Retina (tissue), 1 donor: ENCODE measurements at regions not wholly inside any gene's neighbourhood (a gene's known extent, or its start where the extent isn't known, plus 50 kb on each side); places are given as distances from the start of the nearest gene placed in this dataset.
"Not testable (repeated sequence)": the region's sequence is repeated elsewhere in the genome, so short reads cannot be mapped to it uniquely, and the experiment has no call there.

Source experiments
- DNase-seq: peaks from one replicate; pipeline ENCODE4 v3.0.0-alpha.2; 2016

DNA sequence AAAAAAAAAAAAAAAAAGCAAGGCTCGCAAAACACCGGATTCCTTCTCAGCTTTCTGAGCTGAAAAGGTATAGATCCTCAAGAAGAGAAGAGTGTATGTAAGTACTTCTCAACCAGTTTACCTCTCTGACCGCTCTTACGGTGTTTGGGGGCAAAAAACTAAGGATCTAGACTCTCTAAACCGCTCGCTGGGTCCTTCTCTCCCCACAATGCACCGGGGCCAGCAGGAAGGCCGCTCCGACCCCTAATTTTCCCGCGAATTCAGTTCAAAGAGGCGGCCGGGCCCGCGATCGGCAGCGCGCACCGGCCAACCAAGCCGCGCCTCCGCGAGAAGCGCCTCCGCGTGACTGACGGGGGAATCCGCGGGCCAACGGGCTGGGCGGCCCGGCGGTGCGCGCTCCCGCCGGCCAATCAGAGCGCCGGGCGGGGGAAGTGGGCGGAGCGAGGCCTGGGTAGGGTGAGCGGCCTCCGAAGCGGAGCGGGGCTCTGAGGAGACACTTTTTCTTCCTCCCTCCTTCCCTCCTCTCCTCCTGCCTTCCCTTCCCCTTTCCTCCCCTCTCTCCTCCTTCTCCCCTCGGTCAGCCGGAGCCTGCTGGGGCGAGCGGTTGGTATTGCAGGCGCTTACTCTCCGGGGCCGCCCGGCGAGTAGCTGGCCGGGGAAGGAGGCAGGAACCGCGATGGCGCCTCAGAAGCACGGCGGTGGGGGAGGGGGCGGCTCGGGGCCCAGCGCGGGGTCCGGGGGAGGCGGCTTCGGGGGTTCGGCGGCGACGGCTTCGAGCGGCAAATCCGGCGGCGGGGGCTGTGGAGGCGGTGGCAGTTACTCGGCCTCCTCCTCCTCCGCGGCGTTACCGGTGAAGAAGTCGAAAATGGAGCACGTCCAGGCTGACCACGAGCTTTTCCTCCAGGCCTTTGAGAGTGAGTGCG, 93.0 kb downstream of the CRLF3 start:
- peak; percentile 95 for DNase-seq

DNA sequence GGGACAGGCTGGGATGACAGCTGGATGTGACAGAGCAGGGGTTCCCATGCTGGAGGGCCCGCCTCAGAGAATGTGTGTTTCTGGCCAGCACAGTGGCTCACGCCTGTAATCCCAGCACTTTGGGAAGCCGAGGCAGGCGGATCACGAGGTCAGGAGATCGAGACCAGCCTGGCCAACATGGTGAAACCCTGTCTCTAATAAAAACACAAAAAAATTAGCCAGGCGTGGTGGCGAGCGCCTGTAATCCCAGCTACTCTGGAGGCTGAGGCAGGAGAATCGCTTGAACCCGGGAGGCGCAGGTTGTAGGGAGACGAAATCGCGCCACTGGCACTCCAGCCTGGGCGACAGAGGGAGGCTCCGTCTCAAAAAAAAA, 93.7 kb downstream of the CRLF3 start:
- DNase-seq = not testable (repeated sequence)

DNA sequence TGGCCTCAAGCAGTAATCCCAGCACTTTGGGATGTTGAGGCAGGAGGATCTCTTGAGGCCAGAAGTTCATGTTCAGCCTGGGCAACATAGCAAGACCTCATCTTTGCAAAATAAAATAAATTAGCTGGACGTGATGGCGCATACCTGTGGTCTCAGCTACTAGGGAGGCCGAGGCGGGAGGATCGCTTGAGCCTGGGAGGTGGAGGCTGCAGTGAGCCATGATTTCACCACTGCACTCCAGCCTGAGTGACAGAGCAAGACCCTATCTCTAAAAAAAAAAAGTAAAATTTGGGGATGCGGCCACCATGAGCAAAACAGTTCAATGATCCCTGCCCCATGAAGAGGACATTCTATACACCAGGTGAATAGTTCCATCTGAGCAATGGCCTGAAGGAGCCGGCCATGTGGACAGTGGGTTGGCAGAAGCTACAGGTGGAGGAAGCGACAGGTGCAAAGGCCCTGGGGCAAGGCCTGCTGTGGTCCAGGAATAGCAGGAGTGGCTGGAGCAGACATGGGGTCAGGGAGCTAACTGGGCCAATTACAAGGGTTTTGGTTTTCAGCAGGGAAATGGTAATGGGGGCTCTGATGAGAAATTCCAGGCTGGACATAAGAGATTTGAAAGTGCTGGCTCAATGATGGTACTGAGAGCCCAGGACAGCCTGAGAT, 94.2 kb downstream of the CRLF3 start:
- DNase-seq = not testable (repeated sequence)

DNA sequence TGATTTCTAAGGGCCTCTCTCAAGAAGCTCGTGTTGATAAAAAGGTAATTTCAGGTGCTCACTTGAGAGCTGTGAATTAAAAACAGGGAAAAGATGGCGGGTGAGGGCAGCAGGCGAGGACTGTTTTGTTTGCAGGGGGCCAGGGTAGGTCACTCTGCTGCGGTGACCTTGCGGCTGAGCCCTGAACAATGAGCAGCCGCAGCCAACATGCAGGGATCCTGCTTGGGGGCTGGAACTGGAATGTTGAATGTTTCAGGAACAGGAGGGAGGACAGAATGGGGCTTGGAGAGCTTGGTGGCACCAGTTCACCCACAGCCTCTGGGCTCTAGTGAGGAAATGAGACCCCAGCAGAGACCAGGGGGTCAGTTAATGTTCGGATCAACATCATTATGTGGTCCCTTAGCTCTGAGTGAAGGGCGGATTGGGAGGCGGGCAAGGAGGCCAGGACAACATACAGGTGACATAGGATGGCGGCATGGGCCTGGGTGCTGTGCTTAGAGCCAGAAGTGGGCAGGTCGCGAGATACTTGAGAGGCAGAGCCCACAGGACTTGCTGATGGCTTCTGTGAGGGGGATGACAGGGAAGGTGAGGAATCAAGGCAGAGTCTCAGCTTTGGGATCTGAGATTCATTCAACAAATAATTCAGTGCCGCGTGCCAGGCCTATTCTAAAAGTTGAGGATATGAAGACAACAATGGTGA, 94.9 kb downstream of the CRLF3 start:
- DNase-seq = not testable (repeated sequence)

DNA sequence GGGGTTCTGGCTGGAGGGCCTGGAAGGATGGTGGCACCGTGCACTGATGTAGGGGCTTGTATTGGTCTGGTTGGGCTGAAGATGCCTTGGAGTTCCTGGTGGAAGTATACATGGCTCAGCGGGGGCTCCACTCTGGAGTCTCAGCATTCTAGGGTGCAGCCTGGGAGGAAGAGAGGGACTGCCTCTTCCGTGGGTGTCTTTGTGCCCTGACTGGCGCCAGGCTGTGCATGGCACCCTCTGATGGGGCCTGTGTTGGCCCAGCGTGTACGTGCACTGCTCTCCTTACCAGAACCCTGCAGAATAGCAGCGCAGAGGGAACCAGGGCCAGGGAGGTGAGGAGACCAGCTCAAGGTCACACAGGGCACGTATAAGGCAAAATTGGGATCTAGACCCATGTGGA, 97.0 kb downstream of the CRLF3 start:
- not testable (repeated sequence) for DNase-seq

DNA sequence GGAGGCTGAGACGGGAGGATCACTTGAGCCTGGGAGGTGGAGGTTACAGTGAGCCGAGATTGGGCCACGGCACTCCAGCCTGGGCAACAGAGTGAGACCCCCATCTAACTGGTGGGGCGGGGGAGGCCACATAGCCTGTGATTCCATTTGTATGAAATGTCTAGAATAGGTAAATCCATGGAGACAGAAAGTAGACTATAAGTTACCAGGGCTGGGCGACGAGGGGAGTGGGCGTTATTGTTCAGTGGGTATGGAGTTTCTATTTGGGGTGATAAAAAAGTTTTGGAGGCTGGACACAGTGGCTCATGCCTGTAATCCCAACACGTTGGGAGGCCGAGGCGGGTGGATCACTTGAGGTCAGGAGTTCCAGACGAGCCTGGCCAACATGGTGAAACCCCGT, 97.8 kb downstream of the CRLF3 start:
- DNase-seq = not testable (repeated sequence)

DNA sequence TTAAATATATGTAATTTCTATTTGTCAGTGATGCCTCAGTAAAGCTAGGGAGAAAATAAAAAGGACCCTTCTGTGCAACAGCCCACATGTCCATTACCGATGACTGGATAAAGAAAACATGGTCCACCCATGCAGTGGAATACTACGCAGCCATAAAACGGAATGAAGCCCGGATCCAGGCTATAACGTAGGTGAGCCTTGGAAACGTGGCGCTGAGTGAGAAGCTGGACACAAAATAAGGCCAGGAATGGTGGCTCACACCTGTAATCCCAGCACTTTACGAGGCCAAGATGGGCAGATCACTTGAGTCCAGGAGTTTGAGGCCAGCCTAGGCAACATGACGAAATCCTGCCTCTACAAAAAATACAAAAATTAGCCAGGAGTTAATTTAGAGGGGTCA, 98.2 kb downstream of the CRLF3 start:
- DNase-seq = not testable (repeated sequence)

DNA sequence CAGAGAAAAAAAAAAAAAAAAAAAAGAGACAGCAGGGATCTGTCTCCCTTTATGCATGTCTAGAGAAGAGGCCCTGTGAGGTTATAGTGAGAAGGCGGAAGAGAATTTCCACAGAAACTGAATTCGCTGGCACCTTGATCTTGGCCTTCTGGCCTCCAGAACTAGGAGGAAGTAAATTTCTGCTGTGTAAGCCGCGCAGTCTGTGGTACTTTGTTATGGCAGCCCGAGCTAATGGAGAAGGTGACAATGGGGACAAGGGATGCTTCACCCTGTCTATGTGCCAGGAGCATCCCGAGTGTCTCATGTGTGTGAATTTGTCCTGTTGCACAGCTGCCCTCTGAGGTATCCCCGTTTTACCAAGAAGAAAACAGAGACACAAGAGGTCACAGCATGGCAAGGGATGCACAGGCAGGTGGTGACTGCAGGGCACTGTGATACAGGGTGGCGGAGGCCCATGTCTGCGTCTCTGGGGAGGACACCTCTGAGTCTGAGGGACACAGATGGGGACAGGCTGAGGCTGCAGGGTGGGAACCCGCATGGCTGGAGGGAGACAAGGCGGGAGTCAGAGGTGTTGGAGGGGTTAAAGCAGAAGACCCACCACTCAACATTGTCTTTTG, 100.3 kb downstream of the CRLF3 start:
- DNase-seq = not testable (repeated sequence)

DNA sequence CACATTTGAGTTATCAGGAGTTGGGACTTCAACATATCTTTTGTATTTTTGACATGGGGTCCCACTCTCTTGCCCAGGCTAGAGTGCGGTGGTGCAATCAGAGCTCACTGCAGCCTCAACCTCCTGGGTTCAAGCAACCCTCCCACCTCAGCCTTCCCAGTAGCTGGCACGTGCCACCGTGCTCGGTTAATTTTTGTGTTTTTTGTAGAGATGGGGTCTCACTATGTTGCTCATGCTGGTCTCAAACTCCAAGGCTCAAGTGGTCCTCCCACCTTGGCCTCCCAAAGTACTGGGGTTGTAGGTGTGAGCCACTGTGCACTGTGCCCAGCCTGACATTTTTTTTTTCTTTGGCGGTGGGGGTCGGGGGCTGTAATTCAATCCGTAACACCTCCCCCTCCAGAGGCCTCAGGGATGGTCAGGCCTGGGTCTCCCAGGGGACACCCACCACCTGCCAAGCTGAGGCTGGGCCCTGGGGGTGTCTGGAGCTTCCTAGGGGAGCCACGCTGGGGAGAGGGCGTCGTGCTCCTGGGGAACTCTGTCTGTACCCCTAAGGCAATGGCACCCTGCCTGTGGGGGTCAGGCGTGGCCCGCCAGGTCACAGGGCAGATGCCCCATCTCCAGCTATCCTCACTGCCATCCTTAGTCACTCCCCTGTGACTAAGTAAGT, 102.2 kb downstream of the CRLF3 start:
- not testable (repeated sequence) for DNase-seq

DNA sequence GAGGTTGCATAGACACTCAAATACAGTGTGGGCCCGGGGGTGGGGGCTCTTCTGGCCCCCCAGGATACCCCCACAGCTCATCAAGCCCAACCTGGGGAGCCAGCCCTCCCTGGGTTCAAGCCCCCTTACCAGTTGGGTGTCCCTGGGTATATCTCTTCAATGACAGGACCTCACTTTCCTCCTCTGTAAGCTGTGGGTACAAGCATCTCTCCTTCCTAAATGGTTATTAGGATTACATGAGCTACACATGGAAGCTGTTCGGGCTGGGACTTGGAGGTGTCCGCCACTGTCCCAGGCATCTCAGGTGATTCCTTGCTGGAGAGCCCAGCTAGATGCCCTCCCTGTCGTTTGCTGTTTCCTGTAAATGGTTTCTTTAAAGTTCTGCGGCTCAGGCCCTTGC, 103.5 kb downstream of the CRLF3 start:
- not testable (repeated sequence) for DNase-seq

DNA sequence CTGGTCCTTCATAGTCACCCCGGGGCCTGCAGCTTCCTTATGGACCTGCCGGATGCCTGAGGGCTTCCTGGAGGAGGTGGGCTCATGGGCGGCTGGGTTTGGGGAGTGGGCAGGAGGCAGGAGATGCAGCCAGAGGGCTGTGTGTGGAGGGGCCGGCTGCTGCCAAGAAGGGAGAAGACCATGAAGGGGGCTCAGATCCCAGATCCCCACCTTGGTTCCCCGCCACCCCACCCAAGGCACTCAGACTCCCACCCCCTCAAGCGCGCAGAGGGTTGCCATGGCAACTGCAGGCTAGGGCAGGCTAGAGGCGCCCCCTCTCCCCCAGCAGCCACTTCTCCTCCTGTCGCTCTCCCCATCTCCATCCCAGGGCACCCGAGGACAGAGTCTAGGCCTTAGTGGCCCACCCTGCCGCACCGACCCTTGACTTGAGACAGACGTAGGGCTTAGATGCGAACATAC, 104.5 kb downstream of the CRLF3 start:
- DNase-seq = no peak

DNA sequence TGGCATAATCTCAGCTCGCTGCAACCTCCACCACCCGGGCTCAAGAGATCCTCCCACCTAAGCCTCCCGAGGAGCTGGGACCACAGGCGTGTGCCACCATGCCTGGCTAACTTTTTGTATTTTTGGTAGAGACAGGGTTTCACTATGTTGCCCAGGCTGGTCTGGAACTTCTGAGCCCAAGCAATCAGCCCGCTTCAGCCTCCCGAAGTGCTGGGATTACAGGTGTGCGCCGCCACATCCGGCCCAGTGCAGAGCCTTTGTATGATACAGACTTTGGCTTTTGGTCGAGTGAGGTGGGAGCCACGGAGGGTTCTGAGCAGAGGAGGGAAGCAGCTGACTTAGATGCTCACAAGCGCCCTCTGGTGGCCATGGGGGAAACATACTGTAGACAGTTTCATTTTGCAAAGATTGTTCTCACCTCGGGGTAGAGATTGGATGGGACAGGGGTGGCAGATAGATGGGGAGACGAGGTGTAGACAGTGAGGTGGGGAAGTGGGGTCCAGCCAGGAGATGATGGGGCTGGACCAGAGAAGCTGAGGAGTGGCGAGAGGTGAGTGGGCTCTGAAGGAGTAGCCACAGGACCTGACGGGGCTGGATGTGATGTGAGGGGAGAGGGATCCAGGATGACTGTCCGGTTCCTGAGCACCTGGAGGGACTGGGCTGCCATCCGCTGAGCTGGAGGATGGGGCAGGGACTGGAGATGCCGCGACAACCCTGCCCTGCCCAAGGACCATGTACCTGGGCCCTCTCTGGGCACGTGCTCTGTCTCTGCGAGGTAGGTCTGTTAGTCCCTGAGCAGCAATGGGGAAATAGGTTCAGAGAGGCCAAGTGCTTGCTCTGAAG, 105.1 kb downstream of the CRLF3 start:
- peak; percentile 53 for DNase-seq

DNA sequence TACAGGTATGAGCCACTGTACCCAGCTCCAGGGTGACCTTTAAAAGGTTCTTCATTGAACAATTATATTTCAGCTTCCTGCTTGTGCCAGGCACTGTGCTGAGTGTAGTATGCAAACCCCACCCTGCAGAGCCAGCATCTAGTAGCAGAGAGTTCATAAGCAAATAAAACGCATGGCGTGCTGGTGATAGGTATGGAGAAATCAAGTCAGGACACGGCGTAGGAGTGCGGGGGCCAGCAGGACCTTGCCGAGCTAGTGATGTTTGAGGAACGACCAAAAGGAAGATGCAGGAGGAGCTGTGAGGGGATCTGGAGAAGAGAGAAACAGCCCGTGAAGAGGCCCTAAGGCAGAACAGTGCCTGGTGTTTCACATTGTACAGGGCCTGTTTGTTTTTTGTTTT, 105.8 kb downstream of the CRLF3 start:
- not testable (repeated sequence) for DNase-seq

DNA sequence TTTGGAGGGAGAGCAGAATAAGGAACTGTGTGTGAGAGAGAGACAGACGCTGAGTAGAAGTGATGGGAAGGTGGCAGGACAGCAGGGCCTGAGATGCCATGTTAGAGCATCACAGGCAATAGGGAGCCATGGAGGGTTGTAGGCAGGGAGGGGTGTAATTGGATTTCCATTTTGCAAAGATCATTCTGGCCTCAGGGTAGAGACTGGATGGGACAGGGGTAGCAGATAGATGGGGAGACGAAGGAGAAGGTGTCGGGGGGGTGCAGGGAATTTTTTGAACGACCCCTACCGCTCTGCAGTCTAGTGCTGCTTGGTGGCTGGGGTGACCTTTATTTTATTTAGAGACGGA, 106.4 kb downstream of the CRLF3 start:
- DNase-seq = not testable (repeated sequence)

DNA sequence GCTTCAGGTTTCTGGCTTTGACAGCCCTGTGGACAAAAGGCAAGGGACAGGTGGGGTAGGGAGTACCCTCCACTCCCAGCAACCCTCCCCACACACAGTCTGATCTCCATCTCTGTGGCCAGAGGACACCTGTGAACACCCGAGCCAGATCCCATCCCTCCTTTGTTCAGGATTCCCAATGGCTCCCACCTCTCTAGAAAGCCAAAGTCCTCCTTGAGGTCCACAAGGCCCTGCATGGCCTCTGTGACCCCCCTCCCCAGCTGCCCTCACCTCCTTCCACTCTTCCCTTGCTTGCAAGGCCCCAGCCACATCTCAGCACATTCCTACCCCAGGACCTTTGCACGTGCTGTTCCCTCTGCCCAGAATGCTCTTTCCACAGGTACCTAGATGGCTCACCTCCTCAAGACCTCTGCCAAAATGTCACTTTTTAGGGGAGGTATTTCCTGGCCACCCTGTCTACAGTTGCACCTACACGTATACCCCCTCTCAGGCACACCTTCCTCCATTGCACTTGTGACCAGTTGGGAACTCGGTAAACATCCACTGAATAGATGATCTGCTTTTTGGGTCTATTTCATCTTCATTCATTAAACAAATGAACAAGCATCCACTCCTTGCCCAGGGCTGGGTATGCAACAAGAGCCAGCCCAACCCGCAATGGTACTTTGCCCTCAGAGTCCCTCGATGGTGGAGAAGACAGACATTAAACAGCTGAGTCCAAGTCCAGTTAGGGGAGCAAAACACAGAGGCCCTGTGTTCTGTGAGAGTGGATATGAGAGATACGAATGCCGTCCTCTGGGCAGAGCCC, 107.0 kb downstream of the CRLF3 start:
- no peak for DNase-seq

DNA sequence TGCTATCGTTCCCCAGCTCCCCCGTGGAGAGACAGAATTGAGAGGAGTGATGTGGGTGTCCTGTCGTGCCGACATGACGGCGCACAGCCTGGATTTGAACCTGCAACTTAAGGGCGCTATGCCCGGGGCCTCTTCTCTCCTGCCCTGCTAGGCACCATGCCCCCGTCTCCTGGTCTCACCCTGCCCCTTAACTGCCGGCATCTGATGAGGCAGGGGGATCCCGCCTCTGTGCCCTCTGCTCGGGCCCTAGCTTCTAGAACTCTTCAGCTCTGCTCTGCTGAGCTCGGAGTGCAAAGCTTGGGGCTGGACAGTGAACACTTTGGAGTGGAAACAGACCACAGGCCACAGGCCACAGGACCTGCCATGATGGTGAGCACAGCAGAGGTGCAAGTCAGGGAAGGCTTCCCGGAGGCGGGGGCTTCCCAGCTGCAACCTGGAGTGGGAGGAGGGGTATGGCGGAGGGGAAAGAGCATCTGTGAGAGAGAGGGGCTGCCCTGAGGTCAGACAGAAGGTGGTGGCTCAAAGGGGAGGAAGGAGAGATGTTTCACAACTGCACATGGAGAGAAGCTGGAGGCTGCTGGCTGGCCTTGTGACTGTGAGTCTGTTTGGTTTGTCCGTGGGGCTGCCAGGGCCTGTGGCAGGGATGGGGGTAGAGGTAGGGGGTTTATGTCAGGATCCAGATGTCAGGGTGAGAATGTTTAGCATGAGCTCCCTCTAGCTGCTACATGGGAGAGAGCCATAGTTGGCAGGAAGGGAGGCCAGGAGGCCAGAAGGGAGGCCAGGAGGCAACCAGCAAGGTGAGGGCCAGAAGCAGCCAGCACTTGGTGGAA, 107.8 kb downstream of the CRLF3 start:
- no peak for DNase-seq

DNA sequence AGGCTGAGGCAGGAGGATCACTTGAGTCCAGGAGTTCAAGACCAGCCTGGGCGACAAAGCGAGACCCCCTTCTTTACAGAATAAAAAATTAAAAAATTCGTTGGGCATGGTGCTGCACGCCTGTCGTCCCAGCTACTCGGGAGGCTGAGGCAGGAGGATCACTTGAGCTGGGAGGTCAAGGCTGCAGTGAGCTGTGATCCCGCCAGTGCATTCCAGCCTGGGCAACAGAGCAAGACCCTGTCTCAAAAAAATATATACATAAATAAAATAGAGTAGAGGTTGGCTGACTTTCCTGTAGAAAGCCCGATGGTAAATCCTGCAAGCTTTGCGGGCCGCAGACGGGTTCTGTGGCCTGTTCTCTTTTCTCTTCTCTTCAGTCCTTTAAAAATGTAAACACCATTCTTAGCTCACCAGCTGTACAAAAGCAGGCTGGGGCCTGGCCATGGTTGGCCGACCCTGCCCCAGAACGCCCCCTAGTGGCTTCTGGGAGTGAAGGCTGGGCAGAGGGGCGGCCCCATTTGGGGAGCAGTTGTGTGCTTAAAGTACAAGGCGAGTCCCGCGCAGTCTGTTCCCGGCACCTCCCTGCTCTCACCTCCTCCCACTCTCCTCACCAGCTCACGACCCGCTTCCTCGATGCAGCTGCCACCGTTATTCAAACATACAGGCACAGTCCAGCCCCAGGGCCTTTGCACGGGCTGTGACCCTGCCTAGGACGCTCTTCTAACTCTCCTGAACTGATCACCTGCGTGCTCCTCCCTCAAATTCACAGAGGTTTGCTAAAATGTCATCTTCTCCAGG, 109.5 kb downstream of the CRLF3 start:
- not testable (repeated sequence) for DNase-seq

DNA sequence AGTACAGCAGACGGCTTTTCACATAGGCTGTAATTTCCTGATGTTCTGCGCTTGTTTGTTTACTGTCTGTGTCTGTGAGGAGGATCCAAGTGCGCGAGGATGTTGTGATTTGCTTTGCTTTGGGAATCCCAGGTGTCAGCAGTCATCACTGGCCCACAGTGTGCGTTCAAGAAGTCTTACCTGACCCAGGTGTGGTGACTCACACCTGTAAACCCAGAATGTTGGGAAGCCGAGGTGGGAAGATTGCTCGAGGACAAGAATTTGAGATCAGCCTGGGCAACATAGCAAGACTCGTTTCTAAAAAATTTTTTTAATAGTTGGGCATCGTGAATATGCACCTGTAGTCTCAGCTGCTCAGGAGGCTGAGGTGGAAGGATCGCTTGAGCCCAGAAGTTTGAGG, 110.7 kb downstream of the CRLF3 start:
- not testable (repeated sequence) for DNase-seq

DNA sequence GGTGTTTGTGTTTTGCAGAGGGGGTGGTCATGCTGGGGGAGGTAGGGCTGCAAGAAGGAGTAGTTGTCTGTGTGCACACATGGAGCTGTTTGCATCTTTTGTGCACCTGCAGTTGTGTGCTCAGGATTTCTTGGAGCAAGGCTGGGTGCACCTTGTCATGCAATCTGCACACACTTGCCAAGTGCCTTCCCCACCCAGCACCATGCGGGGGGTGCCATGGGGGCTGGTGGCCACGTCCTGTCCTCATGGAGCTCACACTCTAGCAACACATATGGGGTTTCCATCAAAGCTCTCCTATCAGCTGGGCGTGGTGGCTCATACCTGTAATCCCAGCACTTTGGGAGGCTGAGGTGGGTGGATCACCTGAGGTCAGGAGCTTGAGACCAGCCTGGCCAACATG, 111.6 kb downstream of the CRLF3 start:
- not testable (repeated sequence) for DNase-seq
